ENCODE measurements at regions not wholly inside any gene's neighbourhood (a gene's known extent, or its start where the extent isn't known, plus 50 kb on each side); places are given as distances from the start of the nearest gene placed in this dataset.

DNA sequence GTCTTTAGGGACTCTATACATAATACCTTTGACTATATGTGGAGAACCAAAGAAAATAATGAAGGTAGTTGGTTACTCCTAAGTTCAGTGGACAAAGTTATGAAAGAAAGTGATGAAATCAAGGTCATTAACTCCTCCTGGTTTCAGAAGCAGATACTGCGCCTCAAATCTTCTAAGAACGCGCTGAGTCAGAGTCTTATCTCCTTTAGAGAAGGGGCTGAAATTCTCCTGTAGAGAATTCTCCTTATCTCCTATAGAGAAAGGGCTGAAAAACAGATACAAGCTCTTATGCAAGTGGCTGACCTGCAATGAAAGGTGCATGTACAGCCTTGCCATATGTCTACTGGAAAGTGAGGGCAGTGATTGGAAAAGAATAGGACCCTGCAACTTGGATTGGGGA lies 824.2 kb downstream of the NSUN3 start:
- TF ChIP-seq, protein P1, sequence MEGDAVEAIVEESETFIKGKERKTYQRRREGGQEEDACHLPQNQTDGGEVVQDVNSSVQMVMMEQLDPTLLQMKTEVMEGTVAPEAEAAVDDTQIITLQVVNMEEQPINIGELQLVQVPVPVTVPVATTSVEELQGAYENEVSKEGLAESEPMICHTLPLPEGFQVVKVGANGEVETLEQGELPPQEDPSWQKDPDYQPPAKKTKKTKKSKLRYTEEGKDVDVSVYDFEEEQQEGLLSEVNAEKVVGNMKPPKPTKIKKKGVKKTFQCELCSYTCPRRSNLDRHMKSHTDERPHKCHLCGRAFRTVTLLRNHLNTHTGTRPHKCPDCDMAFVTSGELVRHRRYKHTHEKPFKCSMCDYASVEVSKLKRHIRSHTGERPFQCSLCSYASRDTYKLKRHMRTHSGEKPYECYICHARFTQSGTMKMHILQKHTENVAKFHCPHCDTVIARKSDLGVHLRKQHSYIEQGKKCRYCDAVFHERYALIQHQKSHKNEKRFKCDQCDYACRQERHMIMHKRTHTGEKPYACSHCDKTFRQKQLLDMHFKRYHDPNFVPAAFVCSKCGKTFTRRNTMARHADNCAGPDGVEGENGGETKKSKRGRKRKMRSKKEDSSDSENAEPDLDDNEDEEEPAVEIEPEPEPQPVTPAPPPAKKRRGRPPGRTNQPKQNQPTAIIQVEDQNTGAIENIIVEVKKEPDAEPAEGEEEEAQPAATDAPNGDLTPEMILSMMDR (IDR thresholded peaks at IDR 0.05) = no peak
- no peak for TF ChIP-seq POLR2A (IDR thresholded peaks at IDR 0.05)
